K562 (cell line): ENCODE measurements at regions not wholly inside any gene's neighbourhood (a gene's known extent, or its start where the extent isn't known, plus 50 kb on each side); places are given as distances from the start of the nearest gene placed in this dataset.
A peak's percentile ranks its signal among the peaks of the same experiment; 100 is the strongest.
"Not testable (repeated sequence)": the region's sequence is repeated elsewhere in the genome, so short reads cannot be mapped to it uniquely, and the experiment has no call there.

Experiments
- ATAC-seq: fragments of 200-7000 bp; cut with Tn5 transposase; 3 replicates; pipeline ENCODE4 v1.9.1; 2020; ENCODE audit warnings: moderate library complexity
- BruUV-seq: library from RNA; stranded (reverse); fragments of 400-500 nt; replicated peaks from 2 replicates; lab custom pipeline; 2021; lab: Mats Ljungman, UMichigan
- CTCF ChIA-PET: fragments of 300-600 bp; formaldehyde crosslinking; extraction: SDS; loops from one replicate; lab custom pipeline; 2021; ENCODE audit warnings: low intra/inter-chr PET ratio; lab: Yijun Ruan, JAX
- POLR2A ChIA-PET: fragments of 300-600, 350-650 bp; sonication (Branson Sonifier 250); formaldehyde crosslinking; extraction: SDS; loops from one replicate; lab custom pipeline; 2021; ENCODE audit warnings: antibody characterized with exemption, inconsistent platforms; lab: Yijun Ruan, JAX
- DNase-seq, 4 experiments: peaks; one replicate each; pipeline versions ENCODE4 v3.0.0 to v3.0.0-alpha.2; 2011 to 2018; ENCODE audit warnings: low spot score in 3 of 4, mixed read lengths in 3 of 4; ENCODE audit errors: extremely low read depth in 1 of 4
- FAIRE-seq: peaks from 2 replicates; lab custom pipeline; 2011; peaks lifted over from hg19 to GRCh38; lab: Jason Lieb, UNC
- H2AFZ ChIP-seq: 2 replicates; pipeline ENCODE4 v1.6.0; 2011; ENCODE audit warnings: low read depth, low read length, control low read depth, inconsistent platforms
- H3K27ac ChIP-seq: fragments of 200-600 bp; 3 replicates; pipeline ENCODE4 v1.8.0; 2011; ENCODE audit warnings: low read depth, mild to moderate bottlenecking, control low read depth, inconsistent platforms, low read length, moderate library complexity, mixed read lengths; ENCODE audit errors: extremely low read depth
- H3K27me3 ChIP-seq, 2 experiments: fragments of 300-600 bp in 1 of 2; 2 replicates in 1 of 2; 3 replicates in 1 of 2; pipeline versions ENCODE4 v1.6.0 to v1.8.0; 2011; ENCODE audit warnings: inconsistent platforms in 2 of 2, low read length in 2 of 2, mild to moderate bottlenecking in 1 of 2, mixed read lengths in 1 of 2, moderate library complexity in 1 of 2; ENCODE audit not compliant: control insufficient read depth in 2 of 2, insufficient read depth in 2 of 2
- H3K36me3 ChIP-seq: fragments of 300-600 bp; 3 replicates; pipeline ENCODE4 v1.8.0; 2011; ENCODE audit warnings: mild to moderate bottlenecking, low read length, inconsistent platforms; ENCODE audit not compliant: control insufficient read depth, insufficient read depth
- H3K4me1 ChIP-seq, 2 experiments: fragments of 200-600 bp in 1 of 2; replicated peaks in 1 of 2; 2 replicates in 1 of 2; 3 replicates in 1 of 2; pipeline versions ENCODE4 v1.5.1 to v1.8.0; 2011; ENCODE audit warnings: inconsistent platforms in 2 of 2, low read length in 2 of 2, mild to moderate bottlenecking in 1 of 2, mixed read lengths in 1 of 2, moderate library complexity in 1 of 2; ENCODE audit not compliant: control insufficient read depth in 2 of 2, insufficient read depth in 2 of 2
- H3K4me2 ChIP-seq: 2 replicates; pipeline ENCODE4 v1.6.1; 2011; ENCODE audit warnings: low read length, control low read depth, inconsistent platforms, mixed read lengths; ENCODE audit not compliant: insufficient read depth
- H3K4me3 ChIP-seq: fragments of 200-600 bp; sonication (generic), shearing (Covaris generic); 2 replicates; pipeline ENCODE4 v1.5.1; 2016; ENCODE audit warnings: control low read depth, inconsistent platforms
- H3K79me2 ChIP-seq: fragments of 200-600 bp; 3 replicates; pipeline ENCODE4 v1.8.0; 2011; ENCODE audit warnings: low read length, inconsistent platforms; ENCODE audit not compliant: control insufficient read depth, insufficient read depth
- H3K9ac ChIP-seq, 2 experiments: 2 replicates each; pipeline versions ENCODE4 v1.6.0 to v1.6.1; 2011; ENCODE audit warnings: low read depth in 2 of 2, low read length in 2 of 2, control low read depth in 1 of 2, inconsistent platforms in 1 of 2, mild to moderate bottlenecking in 1 of 2, mixed read lengths in 1 of 2; ENCODE audit not compliant: insufficient read depth in 1 of 2
- H3K9me1 ChIP-seq: one replicate; pipeline ENCODE4 v1.6.0; 2011; ENCODE audit warnings: inconsistent platforms, mild to moderate bottlenecking, low read length, moderate library complexity; ENCODE audit not compliant: control insufficient read depth, insufficient read depth
- H3K9me3 ChIP-seq: replicated peaks from 2 replicates; pipeline ENCODE4 v1.5.1; 2011; ENCODE audit warnings: low read depth, low read length, inconsistent platforms; ENCODE audit not compliant: control insufficient read depth, insufficient read depth
- H4K20me1 ChIP-seq: replicated peaks from 2 replicates; pipeline ENCODE4 v1.6.1; 2011; ENCODE audit warnings: low read length, inconsistent platforms, mixed read lengths; ENCODE audit not compliant: control insufficient read depth, insufficient read depth
- FOXJ2 ChIP-seq: fragments of 200-800 bp; sonication (Bioruptor generic); IDR thresholded peaks from 2 replicates; pipeline ENCODE4 v1.6.1; 2016; ENCODE audit warnings: missing genetic modification characterization, missing compliant biosample characterization
- MAFG ChIP-seq: fragments of 450-650 bp; conservative IDR thresholded peaks from 2 replicates; pipeline ENCODE4 v1.6.1; 2016; ENCODE audit warnings: missing genetic modification characterization, missing compliant biosample characterization
- WGBS: fragments of 100-300 bp; shearing (Covaris generic); methylation state at CpG from one replicate; pipeline ENCODE4 v1.1.6; 2016; ENCODE audit warnings: low coverage, mixed read lengths; ENCODE audit not compliant: insufficient coverage; ENCODE audit errors: missing lambda C conversion rate; 5-methylcytosine and 5-hydroxymethylcytosine counted together
- in situ Hi-C: fragments of 300-500 bp; cut with MboI; formaldehyde crosslinking; loops from 4 replicates; pipeline ENCODE4 v1.15.0; 2018; ENCODE audit warnings: inconsistent platforms, mixed read lengths
- intact Hi-C: fragments of 100-400 bp; cut with micrococcal nuclease; formaldehyde crosslinking; loops from 2 replicates; pipeline ENCODE4 v1.14.2; 2022

- H3K9me3 ChIP-seq, H2AFZ ChIP-seq, in situ Hi-C loops, H3K4me3 ChIP-seq, CTCF ChIA-PET, H3K9ac ChIP-seq, H3K9me1 ChIP-seq, H3K27ac ChIP-seq, POLR2A ChIA-PET, H3K4me2 ChIP-seq, ATAC-seq, H3K27me3 ChIP-seq, BruUV-seq, H3K4me1 ChIP-seq, intact Hi-C loops, DNase-seq, H4K20me1 ChIP-seq, H3K36me3 ChIP-seq, H3K79me2 ChIP-seq: not testable (repeated sequence)
- peak; percentile 26 for FAIRE-seq
- 7% methylated on average over 5 of the region's 7 CpGs for WGBS
- TF ChIP-seq MAFG (0 out of 2 replicates have a peak, but pooled peaks have one; percentile 17), FOXJ2 (tag) (0 out of 2 replicates have a peak, but pooled peaks have one; percentile 22)
These were observed 211.2 kb downstream of the RTP5 start for GRCh38 chr2:242080575-242081214.

GRCh38 chr2:242084034-242084433 lies 214.5 kb downstream of the RTP5 start:
- H3K27ac ChIP-seq, in situ Hi-C loops, H3K4me1 ChIP-seq, ATAC-seq, H4K20me1 ChIP-seq, CTCF ChIA-PET, POLR2A ChIA-PET, intact Hi-C loops, BruUV-seq, H3K9me1 ChIP-seq, H3K4me3 ChIP-seq, H3K36me3 ChIP-seq, DNase-seq, H2AFZ ChIP-seq, H3K9ac ChIP-seq, H3K79me2 ChIP-seq, H3K4me2 ChIP-seq, H3K9me3 ChIP-seq, H3K27me3 ChIP-seq, FAIRE-seq: not testable (repeated sequence)
- 0% methylated on average over 1 of the region's 5 CpGs for WGBS

GRCh38 chr2:242085024-242085674 lies 215.6 kb downstream of the RTP5 start:
- H3K27ac ChIP-seq, intact Hi-C loops, H3K79me2 ChIP-seq, H3K36me3 ChIP-seq, H3K9me1 ChIP-seq, H3K9me3 ChIP-seq, DNase-seq, H3K4me2 ChIP-seq, FAIRE-seq, CTCF ChIA-PET, H2AFZ ChIP-seq, H3K4me3 ChIP-seq, H3K27me3 ChIP-seq, H3K4me1 ChIP-seq, in situ Hi-C loops, H3K9ac ChIP-seq, POLR2A ChIA-PET, ATAC-seq, BruUV-seq, H4K20me1 ChIP-seq: not testable (repeated sequence)
- WGBS: no CpG with 5 or more reads among the region's 14 CpGs
